ENCODE measurements at regions not wholly inside any gene's neighbourhood (a gene's known extent, or its start where the extent isn't known, plus 50 kb on each side); places are given as distances from the start of the nearest gene placed in this dataset.

DNA sequence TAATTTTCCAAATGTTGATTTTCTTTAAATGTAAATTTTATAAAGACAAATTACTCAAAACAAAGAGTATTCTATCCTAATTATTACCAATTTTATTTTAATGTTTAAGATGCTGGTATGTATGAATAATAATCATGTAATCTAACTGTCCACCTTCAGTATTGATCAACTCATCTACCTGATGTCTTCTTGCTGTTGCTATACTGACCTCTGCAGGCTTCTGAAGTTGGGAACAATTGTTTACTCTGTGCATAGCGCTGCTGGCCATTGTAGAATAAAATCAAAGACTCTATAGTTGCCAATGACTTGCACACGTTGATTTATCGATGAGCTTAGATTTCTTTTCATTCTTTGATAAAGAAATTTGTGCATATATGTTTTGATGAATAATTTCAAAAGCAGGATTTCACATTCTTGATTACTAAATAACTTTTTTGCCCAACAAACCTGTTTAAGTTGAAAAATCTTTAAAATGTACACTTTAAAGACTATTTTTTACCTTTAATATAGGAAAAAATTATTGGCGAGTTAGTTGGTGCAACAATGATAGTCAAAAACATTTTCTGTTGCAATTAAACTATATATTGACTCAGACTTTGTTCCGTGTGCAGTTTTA, 282.3 kb downstream of the TFEC start:
- TF ChIP-seq CTCF (IDR thresholded peaks at IDR 0.05; ENCODE audit: extremely low read depth in 1 of 2, insufficient read depth in 1 of 2, low read depth in 1 of 2, low read length in 2 of 2) (no peak), POLR2A (IDR thresholded peaks at IDR 0.05; ENCODE audit: low read depth, low read length) (no peak), FOS (IDR thresholded peaks at IDR 0.05; ENCODE audit: borderline replicate concordance, insufficient read depth, low read length) (no peak), EZH2 (IDR thresholded peaks at IDR 0.05; ENCODE audit: borderline replicate concordance, low read depth, low read length, severe bottlenecking) (no peak), POLR2AphosphoS5 (IDR thresholded peaks at IDR 0.05; ENCODE audit: insufficient read depth, low read depth, low read length) (no peak), JUN (IDR thresholded peaks at IDR 0.05; ENCODE audit: borderline replicate concordance, insufficient read depth, insufficient read length, low read depth) (no peak)

Data from endothelial cell of umbilical vein (primary cell).